ENCODE measurements at regions not wholly inside any gene's neighbourhood (a gene's known extent, or its start where the extent isn't known, plus 50 kb on each side); places are given as distances from the start of the nearest gene placed in this dataset.
A peak's percentile ranks its signal among the peaks of the same experiment; 100 is the strongest.
"Not testable (repeated sequence)": the region's sequence is repeated elsewhere in the genome, so short reads cannot be mapped to it uniquely, and the experiment has no call there.

GRCh38 chr2:182548031-182548950, 121.5 kb upstream of the PDE1A start:
- no peak for DNase-seq (ENCODE audit: low read depth)

- peak; percentile 3 for DNase-seq (ENCODE audit: low read depth)
These were observed 123.4 kb upstream of the PDE1A start for GRCh38 chr2:182550234-182550633.

DNA sequence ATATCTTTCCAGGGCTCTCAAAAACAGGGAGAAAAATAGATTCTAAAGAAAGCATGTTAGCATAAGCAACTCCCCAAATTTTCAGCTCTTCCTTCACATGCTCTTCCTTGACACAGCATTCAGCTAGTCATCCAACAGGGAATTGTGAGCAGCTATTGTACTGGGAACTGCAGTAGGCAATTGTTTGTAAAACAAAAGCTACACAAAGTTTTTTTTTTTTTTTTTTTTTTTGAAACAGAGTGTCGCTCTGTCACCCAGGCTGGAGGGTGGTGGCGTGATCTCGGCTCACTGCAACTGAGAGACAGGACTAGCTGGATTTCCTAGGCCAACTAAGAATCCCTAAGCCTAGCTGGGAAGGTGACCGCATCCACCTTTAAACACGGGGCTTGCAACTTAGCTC, 125.4 kb upstream of the PDE1A start:
- not testable (repeated sequence) for DNase-seq (ENCODE audit: low read depth)

- DNase-seq (ENCODE audit: low read depth): not testable (repeated sequence)
These were observed 125.9 kb upstream of the PDE1A start for GRCh38 chr2:182552785-182553184.

DNA sequence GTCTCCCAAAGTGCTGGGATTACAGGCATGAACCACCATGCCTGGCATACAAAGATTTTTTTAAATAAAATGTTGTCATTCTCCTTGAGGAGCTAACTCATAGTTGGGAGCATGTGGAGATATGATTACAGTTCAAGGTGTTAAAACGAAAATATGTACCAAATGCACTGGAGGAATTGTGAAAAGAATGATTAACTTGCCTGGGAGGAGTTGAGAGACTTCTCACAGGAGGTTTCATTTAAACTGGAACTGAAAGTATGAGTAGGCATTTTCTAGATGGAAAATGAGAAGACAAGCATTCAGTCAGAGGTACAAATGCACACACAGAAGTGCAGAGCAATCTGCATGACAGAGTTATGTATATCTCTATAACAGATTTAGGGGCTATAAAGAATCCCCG, 126.6 kb upstream of the PDE1A start:
- DNase-seq (ENCODE audit: low read depth): no peak

- no peak for DNase-seq (ENCODE audit: low read depth)
These were observed 128.1 kb upstream of the PDE1A start for GRCh38 chr2:182554950-182555349.

GRCh38 chr2:182558564-182558963, 131.7 kb upstream of the PDE1A start:
- no peak for DNase-seq (ENCODE audit: low read depth)

DNA sequence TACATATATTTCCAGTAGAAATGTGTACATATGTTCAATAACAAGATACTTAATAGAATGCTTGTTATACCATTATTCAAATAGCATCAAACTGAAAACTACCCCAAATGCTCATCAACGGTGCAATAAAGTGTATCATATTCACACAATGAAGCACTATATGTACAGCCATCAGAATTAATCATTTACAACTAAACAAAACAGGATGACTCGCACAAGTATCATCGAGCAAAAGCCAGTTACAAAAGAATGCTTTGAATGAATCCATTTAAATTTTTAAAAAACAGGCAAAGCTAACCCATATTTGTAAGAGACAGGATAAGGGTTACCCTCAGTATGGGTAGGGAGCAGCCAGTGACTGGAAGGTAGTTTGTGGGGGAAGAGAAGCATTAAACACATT, 132.8 kb upstream of the PDE1A start:
- DNase-seq (ENCODE audit: low read depth): peak; percentile 4

GRCh38 chr2:182565911-182566567, 139.2 kb upstream of the PDE1A start:
- no peak for DNase-seq (ENCODE audit: low read depth)

DNA sequence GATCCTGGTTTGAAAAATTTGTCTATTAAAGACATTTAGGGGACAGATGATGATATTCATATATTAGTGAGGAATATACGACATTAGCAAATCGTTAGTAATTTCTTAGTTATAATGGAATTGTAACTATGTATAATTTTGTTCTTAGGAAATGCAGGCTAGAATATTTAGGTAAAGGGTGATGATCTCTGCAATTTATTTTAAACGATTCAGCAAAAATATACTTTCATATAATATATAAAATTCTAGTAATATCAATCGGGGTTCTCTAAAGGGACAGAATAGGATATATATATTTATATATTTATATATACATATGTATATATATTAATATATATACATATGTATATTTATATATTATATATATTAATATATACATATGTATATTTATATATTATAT, 142.5 kb upstream of the DNAJC10 start:
- DNase-seq (ENCODE audit: low read depth): no peak

DNA sequence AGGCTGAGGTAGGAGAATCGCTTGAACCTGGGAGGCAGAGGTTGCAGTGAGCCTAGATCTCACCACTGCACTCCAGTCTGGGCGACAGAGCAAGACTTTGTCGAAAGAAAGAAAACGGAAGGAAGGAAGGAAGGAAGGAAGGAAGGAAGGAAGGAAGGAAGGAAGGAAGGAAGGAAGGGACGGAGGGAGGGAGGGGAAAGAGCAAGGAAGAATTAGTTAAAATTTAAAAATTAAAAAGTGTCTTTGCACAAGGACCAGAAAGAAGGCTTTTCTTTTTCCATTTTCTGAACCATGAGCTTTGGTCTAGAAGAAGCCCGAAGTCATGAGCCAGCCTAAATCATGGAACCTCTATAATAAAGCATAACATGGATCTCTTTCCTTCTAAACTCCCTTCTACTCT, 138.2 kb upstream of the DNAJC10 start:
- no peak for DNase-seq (ENCODE audit: low read depth)

- no peak for DNase-seq (ENCODE audit: low read depth)
These were observed 134.7 kb upstream of the DNAJC10 start for GRCh38 chr2:182581196-182581935.

- no peak for DNase-seq (ENCODE audit: low read depth)
These were observed 131.6 kb upstream of the DNAJC10 start for GRCh38 chr2:182584462-182584861.

DNA sequence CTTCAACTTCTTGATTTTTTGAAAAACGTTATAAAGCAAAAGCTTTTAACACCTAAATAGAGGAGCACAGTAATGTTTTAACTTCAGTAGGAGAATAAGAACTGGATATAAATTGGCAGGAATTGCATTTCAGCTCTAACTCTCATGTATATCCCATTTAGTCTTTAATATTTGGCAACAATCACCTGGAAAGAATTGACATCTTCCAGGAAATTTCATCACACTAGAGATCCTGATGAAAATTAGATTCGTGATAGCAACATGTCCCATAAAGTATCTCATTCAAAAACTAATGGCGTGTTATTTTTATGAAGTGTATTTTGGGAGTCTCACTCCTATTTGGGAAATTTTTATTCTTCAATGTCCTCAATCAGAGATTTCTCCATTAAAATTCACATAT, 131.1 kb upstream of the DNAJC10 start:
- no peak for DNase-seq (ENCODE audit: low read depth)

GRCh38 chr2:182585430-182585829, 130.6 kb upstream of the DNAJC10 start:
- DNase-seq (ENCODE audit: low read depth): no peak

GRCh38 chr2:182586426-182586825, 129.6 kb upstream of the DNAJC10 start:
- no peak for DNase-seq (ENCODE audit: low read depth)

DNA sequence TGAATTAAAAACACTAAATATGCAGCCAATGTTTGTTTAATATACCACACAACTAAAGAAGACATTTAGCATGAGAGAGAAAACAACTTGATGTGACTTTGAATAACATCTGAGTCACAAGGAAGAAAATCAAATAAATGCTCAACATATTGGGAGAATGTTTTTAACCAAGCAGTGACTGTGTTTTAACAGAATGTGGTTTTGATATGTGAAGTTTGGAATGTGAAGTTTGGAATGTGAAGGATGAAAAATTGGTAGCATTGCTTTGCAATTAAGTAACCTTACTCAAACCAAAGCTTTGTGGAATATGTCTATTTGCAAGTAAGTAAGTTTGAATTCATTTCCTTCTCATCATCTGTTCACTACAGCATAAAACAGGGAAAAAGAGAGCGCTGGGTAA, 128.2 kb upstream of the DNAJC10 start:
- peak; percentile 60 for DNase-seq (ENCODE audit: low read depth)

DNA sequence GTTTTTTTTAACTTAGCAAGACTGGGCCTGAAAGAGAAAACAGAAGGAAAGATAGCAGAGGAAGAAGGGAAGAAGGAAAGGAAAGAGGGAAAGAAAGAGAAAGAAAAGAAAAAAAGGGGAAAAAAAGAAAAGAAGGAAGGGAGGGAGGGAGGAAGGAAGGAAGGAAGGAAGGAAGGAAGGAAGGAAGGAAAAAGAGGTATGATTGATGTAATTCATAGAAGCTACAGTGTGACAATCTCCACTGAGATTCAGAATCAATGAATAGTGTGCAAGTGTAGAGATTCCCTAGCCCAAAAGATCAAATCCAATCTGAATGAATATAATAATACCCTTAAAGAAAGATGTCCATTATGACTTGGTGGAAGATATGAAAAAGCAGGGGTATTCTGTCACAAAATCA, 126.9 kb upstream of the DNAJC10 start:
- DNase-seq (ENCODE audit: low read depth): no peak

DNA sequence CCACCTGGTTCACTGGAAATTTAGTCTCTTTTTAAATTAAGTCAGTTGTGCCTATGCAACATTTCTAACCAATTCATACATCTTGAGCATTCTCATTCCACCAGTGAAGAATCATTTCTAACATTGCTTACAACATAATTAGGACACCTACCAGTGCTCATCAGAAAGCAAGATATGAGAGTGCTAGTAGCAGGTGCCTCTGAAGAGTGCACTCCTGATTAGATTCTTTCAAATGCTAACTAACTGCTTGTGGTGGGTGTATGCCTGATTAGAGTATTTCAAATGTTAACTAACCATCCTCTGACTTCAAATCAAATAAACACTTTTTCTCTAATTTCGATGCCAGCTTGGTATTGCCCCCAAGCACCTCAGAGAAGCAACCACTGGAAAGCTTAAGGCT, 124.3 kb upstream of the DNAJC10 start:
- no peak for DNase-seq (ENCODE audit: low read depth)

DNA sequence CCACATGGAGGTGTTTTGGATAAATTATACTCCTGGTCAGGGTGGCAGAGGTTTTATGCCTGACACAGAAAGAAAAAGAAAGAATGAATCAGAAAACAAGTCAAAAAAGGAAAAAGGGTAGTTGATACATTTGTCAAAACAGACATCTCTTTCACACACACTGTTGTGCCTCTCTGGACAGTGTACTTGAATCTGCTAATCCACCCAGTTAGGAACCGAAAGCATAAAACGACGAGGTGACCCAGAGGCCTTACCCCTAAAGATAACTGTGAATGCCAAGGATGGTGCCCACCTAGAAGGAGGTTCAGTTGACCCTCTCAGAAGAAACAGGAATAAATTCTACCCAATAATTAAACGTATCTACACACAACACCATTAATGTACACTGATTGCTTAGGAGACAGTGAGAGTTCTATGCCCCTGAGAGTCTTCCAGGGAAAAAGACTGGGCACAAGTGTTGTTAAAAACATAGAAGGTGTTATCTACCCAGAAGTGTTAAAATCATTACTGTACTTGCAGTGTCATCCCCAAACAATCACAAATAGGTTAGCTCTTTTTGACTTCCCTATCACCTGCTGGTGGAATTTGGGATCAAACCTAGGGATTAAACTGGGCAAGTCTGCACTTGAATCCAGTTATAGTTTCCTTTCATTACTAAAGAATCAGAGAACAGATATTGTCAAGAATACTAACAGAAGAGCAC, 123.2 kb upstream of the DNAJC10 start:
- no peak for DNase-seq (ENCODE audit: low read depth)

DNA sequence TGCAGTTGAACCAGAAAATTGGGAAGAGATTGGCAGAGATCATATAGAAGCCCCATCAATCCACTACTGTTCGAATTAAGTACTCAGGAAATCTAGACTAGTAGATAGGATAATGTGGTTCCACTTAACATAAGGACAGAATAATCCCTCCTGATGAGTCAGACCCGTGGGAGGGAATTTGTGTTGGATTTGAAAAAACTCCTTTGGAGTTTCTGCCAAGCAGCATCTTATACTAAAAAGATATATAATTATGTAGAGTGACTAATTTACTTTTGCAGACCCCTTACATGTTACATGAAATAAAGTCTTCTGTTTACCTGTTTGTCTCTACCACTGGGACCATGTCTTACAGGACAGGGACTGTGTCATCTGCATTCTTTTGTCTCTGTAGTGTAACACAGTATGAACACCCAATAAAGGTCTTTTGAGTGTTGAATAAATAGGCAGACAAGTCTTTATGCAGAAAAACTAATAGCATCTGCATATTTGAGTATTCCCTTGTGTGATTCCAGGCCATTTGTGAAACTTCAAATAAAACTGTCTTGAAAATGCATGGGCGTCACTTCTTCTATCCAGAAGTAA, 122.6 kb upstream of the DNAJC10 start:
- DNase-seq (ENCODE audit: low read depth): peak; percentile 53

- peak; percentile 4 for DNase-seq (ENCODE audit: low read depth)
These were observed 121.8 kb upstream of the DNAJC10 start for GRCh38 chr2:182594286-182594685.

Data from fibroblast of gingiva (primary cell).